OCI-LY3 (cell line): ENCODE measurements at regions not wholly inside any gene's neighbourhood (a gene's known extent, or its start where the extent isn't known, plus 50 kb on each side); places are given as distances from the start of the nearest gene placed in this dataset.

ENCODE experiments used
- CTCF ChIP-seq: fragments of 200-600, 300-600 bp; sonication (generic); IDR thresholded peaks from 2 replicates; pipeline ENCODE4 v1.5.1; 2014; ENCODE audit warnings: antibody characterized with exemption, low read length, low read depth
- EZH2phosphoT487 ChIP-seq: fragments of 200-600 bp; shearing (Covaris generic); IDR thresholded peaks from 2 replicates; pipeline ENCODE4 v1.6.1; 2018; ENCODE audit warnings: antibody characterized with exemption, mixed run types, low read depth

GRCh38 chr2:220076734-220077133, 449.3 kb downstream of the SLC4A3 start:
- TF ChIP-seq CTCF (no peak), EZH2phosphoT487 (no peak)
